ENCODE measurements at regions not wholly inside any gene's neighbourhood (a gene's known extent, or its start where the extent isn't known, plus 50 kb on each side); places are given as distances from the start of the nearest gene placed in this dataset.

GRCh38 chr13:76198568-76199163 is 562.5 kb downstream of the LMO7 start:
- TF ChIP-seq MYC (IDR thresholded peaks at IDR 0.05; ENCODE audit: low read depth, low read length): no peak
- no peak for TF ChIP-seq POLR2A (IDR thresholded peaks at IDR 0.05; ENCODE audit: extremely low read depth, insufficient read length)
- TF ChIP-seq, protein P1, sequence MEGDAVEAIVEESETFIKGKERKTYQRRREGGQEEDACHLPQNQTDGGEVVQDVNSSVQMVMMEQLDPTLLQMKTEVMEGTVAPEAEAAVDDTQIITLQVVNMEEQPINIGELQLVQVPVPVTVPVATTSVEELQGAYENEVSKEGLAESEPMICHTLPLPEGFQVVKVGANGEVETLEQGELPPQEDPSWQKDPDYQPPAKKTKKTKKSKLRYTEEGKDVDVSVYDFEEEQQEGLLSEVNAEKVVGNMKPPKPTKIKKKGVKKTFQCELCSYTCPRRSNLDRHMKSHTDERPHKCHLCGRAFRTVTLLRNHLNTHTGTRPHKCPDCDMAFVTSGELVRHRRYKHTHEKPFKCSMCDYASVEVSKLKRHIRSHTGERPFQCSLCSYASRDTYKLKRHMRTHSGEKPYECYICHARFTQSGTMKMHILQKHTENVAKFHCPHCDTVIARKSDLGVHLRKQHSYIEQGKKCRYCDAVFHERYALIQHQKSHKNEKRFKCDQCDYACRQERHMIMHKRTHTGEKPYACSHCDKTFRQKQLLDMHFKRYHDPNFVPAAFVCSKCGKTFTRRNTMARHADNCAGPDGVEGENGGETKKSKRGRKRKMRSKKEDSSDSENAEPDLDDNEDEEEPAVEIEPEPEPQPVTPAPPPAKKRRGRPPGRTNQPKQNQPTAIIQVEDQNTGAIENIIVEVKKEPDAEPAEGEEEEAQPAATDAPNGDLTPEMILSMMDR (IDR thresholded peaks at IDR 0.05; ENCODE audit: low read depth, low read length): no peak
- TF ChIP-seq, protein P2, sequence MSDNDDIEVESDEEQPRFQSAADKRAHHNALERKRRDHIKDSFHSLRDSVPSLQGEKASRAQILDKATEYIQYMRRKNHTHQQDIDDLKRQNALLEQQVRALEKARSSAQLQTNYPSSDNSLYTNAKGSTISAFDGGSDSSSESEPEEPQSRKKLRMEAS (IDR thresholded peaks at IDR 0.05; ENCODE audit: low read depth, low read length): no peak
- DNase-seq (ENCODE audit: low read depth): no peak

GRCh38 chr13:76189882-76190519 is 553.9 kb downstream of the LMO7 start:
- TF ChIP-seq, protein P1 (IDR thresholded peaks at IDR 0.05; ENCODE audit: low read depth, low read length): no peak
- TF ChIP-seq MYC (IDR thresholded peaks at IDR 0.05; ENCODE audit: low read depth, low read length) (no peak), POLR2A (IDR thresholded peaks at IDR 0.05; ENCODE audit: extremely low read depth, insufficient read length) (no peak)
- TF ChIP-seq, protein P2 (IDR thresholded peaks at IDR 0.05; ENCODE audit: low read depth, low read length): no peak
- no peak for DNase-seq (ENCODE audit: low read depth)

More at GRCh38 chr13:76198568-76199163, 562.5 kb downstream of the LMO7 start:
- H3K4me3 ChIP-seq (ENCODE audit: low read depth, low read length): no peak overlapping the region

GRCh38 chr13:76175961-76176725 is 540.0 kb downstream of the LMO7 start:
- TF ChIP-seq, protein P2 (IDR thresholded peaks at IDR 0.05; ENCODE audit: low read depth, low read length): no peak
- TF ChIP-seq MYC (IDR thresholded peaks at IDR 0.05; ENCODE audit: low read depth, low read length) (no peak), POLR2A (IDR thresholded peaks at IDR 0.05; ENCODE audit: extremely low read depth, insufficient read length) (no peak)
- DNase-seq (ENCODE audit: low read depth): no peak
- H3K4me3 ChIP-seq (ENCODE audit: low read depth, low read length): no peak overlapping the region

More at GRCh38 chr13:76189882-76190519, 553.9 kb downstream of the LMO7 start:
- H3K4me3 ChIP-seq (ENCODE audit: low read depth, low read length): no peak overlapping the region

DNA sequence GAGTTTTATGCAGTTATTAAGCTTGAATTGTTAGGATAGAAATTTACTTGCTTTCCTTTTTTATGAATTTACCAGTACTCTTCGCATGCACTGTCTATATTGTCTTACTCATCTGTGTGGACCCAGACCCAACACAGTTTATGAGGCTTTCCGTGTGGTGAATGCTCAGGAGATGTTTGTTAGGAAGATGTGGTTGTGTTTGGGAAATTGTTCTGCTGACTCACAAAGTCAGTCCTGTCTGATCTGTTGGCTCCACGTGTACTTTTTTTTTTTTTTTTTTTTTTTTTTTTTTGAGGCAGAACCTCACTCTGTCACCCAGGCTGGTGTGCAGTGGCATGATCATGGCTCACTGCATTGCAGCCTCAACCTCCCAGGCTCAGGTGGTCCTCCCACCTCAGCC is 532.5 kb downstream of the LMO7 start:
- TF ChIP-seq, protein P2 (IDR thresholded peaks at IDR 0.05; ENCODE audit: low read depth, low read length): no peak
- TF ChIP-seq MYC (IDR thresholded peaks at IDR 0.05; ENCODE audit: low read depth, low read length): no peak
- no peak for TF ChIP-seq POLR2A (IDR thresholded peaks at IDR 0.05; ENCODE audit: extremely low read depth, insufficient read length)
- TF ChIP-seq, protein P1 (IDR thresholded peaks at IDR 0.05; ENCODE audit: low read depth, low read length): no peak
- DNase-seq (ENCODE audit: low read depth): no peak
- no peak overlapping the region for H3K4me3 ChIP-seq (ENCODE audit: low read depth, low read length)

DNA sequence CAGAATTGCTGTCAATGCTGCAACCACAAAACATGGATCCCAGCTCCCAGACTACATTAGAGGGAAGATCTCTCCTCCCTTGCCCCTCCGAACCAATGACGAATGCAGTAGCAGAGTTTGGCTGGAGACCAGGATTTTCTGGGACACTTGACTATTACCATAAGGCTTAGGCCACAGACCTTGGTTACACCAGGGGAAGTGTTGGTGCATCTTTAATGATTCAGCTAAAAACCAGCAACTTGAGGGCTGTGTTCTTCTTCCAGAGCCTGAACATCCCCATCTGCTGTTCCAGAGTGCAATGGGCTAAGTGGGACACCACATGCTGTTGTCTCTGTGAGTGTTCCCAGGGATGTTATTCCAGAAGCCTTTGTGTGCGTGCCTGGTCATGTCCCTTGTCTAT is 528.2 kb downstream of the LMO7 start:
- TF ChIP-seq, protein P2 (IDR thresholded peaks at IDR 0.05; ENCODE audit: low read depth, low read length): no peak
- TF ChIP-seq POLR2A (IDR thresholded peaks at IDR 0.05; ENCODE audit: extremely low read depth, insufficient read length) (no peak), MYC (IDR thresholded peaks at IDR 0.05; ENCODE audit: low read depth, low read length) (no peak)
- TF ChIP-seq, protein P1 (IDR thresholded peaks at IDR 0.05; ENCODE audit: low read depth, low read length): no peak
- no peak overlapping the region for H3K4me3 ChIP-seq (ENCODE audit: low read depth, low read length)
- DNase-seq (ENCODE audit: low read depth): no peak
